CD14-positive monocyte (primary cell): ENCODE measurements at regions not wholly inside any gene's neighbourhood (a gene's known extent, or its start where the extent isn't known, plus 50 kb on each side); places are given as distances from the start of the nearest gene placed in this dataset.

Experiments
- DNase-seq, 3 donors: peaks; one replicate each; pipeline ENCODE4 v3.0.0-alpha.2; 2011 to 2022
- H2AFZ ChIP-seq: 2 replicates; pipeline ENCODE4 v1.6.0; 2012; ENCODE audit warnings: mild to moderate bottlenecking, low read depth, low read length, inconsistent platforms; ENCODE audit not compliant: insufficient read depth, poor library complexity, severe bottlenecking
- H3K27ac ChIP-seq, 2 donors: 1 replicate in 1 of 2; 2 replicates in 1 of 2; pipeline ENCODE4 v1.5.1; 2012 to 2013; ENCODE audit warnings: low read length in 2 of 2, control low read depth in 1 of 2, inconsistent platforms in 1 of 2, low read depth in 1 of 2, mild to moderate bottlenecking in 1 of 2
- H3K27me3 ChIP-seq, 2 donors: one replicate each; pipeline versions ENCODE4 v1.6.0 to v1.6.1; 2011 to 2013; ENCODE audit warnings: low read length in 2 of 2; ENCODE audit not compliant: control insufficient read depth in 2 of 2, insufficient read depth in 2 of 2
- H3K36me3 ChIP-seq, 2 donors: replicated peaks in 1 of 2; 1 replicate in 1 of 2; 2 replicates in 1 of 2; pipeline versions ENCODE4 v1.5.1 to v1.6.1; 2012 to 2013; ENCODE audit warnings: low read length in 2 of 2, control low read depth in 1 of 2, inconsistent platforms in 1 of 2, mild to moderate bottlenecking in 1 of 2; ENCODE audit not compliant: insufficient read depth in 2 of 2, control insufficient read depth in 1 of 2
- H3K4me1 ChIP-seq, 2 donors: 1 replicate in 1 of 2; 2 replicates in 1 of 2; pipeline versions ENCODE4 v1.5.1 to v1.6.1; 2012 to 2013; ENCODE audit warnings: low read length in 2 of 2, control low read depth in 1 of 2, inconsistent platforms in 1 of 2, mild to moderate bottlenecking in 1 of 2, moderate library complexity in 1 of 2; ENCODE audit not compliant: insufficient read depth in 2 of 2, control insufficient read depth in 1 of 2
- H3K4me2 ChIP-seq: replicated peaks from 2 replicates; pipeline ENCODE3; 2012; ENCODE audit warnings: low read length, moderate library complexity, mild to moderate bottlenecking; ENCODE audit not compliant: poor library complexity, severe bottlenecking; ENCODE audit errors: extremely low read depth
- H3K4me3 ChIP-seq, 3 experiments: fragments of 200-600 bp in 1 of 3; sonication (generic) in 1 of 3; replicated peaks in 1 of 3; 1 replicate in 2 of 3; 2 replicates in 1 of 3; pipeline ENCODE4 v1.5.1; 2011 to 2013; ENCODE audit warnings: low read length in 3 of 3, mild to moderate bottlenecking in 3 of 3, control low read depth in 2 of 3, low read depth in 2 of 3, inconsistent platforms in 1 of 3, moderate library complexity in 1 of 3
- H3K79me2 ChIP-seq: 2 replicates; pipeline ENCODE4 v1.6.0; 2012; ENCODE audit warnings: mild to moderate bottlenecking, control low read depth, inconsistent platforms, low read length, moderate library complexity; ENCODE audit not compliant: insufficient read depth
- H3K9ac ChIP-seq: 2 replicates; pipeline ENCODE4 v1.6.0; 2017; ENCODE audit warnings: low read length, mild to moderate bottlenecking; ENCODE audit not compliant: insufficient read depth, poor library complexity, severe bottlenecking
- H3K9me3 ChIP-seq, 2 donors: replicated peaks in 1 of 2; 1 replicate in 1 of 2; 2 replicates in 1 of 2; pipeline versions ENCODE4 v1.5.1 to v1.6.1; 2012 to 2013; ENCODE audit warnings: low read length in 2 of 2, control low read depth in 1 of 2; ENCODE audit not compliant: control insufficient read depth in 1 of 2, insufficient read depth in 1 of 2
- H4K20me1 ChIP-seq: 2 replicates; pipeline ENCODE4 v1.6.0; 2012; ENCODE audit warnings: mild to moderate bottlenecking, low read length, control low read depth, moderate library complexity; ENCODE audit not compliant: insufficient read depth
- H3K27ac Mint-ChIP-seq, 7 donors: one replicate each; pipeline ENCODE4 v1.8.0; 2020; ENCODE audit warnings: mild to moderate bottlenecking in 7 of 7, mixed read lengths in 7 of 7, moderate library complexity in 6 of 7, inconsistent platforms in 2 of 7
- H3K27me3 Mint-ChIP-seq, 3 donors: one replicate each; pipeline ENCODE4 v1.8.0; 2021 to 2022; ENCODE audit warnings: low read depth in 3 of 3, mild to moderate bottlenecking in 3 of 3, mixed read lengths in 3 of 3, moderate library complexity in 3 of 3, inconsistent platforms in 1 of 3
- H3K36me3 Mint-ChIP-seq, 2 donors: one replicate each; pipeline ENCODE4 v1.8.0; 2020; ENCODE audit warnings: mixed read lengths in 2 of 2, inconsistent platforms in 1 of 2, mild to moderate bottlenecking in 1 of 2
- H3K4me1 Mint-ChIP-seq: one replicate; pipeline ENCODE4 v1.8.0; 2020; ENCODE audit warnings: mild to moderate bottlenecking, mixed read lengths
- H3K4me3 Mint-ChIP-seq, 2 donors: one replicate each; pipeline ENCODE4 v1.8.0; 2020; ENCODE audit warnings: mild to moderate bottlenecking in 2 of 2, mixed read lengths in 2 of 2, moderate library complexity in 1 of 2
- H3K9me3 Mint-ChIP-seq, 7 donors: one replicate each; pipeline ENCODE4 v1.8.0; 2020 to 2022; ENCODE audit warnings: mixed read lengths in 7 of 7, mild to moderate bottlenecking in 6 of 7, moderate library complexity in 6 of 7, inconsistent platforms in 2 of 7
- CTCF ChIP-seq: fragments of 200-600 bp; IDR thresholded peaks from one replicate; pipeline ENCODE4 v1.8.0; 2022; ENCODE audit warnings: antibody characterized with exemption, mild to moderate bottlenecking
- WGBS: methylation state at CpG from one replicate; pipeline ENCODE4 v1.1.5; 2013; ENCODE audit warnings: missing lambda C conversion rate; ENCODE audit not compliant: insufficient coverage; 5-methylcytosine and 5-hydroxymethylcytosine counted together
- intact Hi-C, 2 donors: fragments of 100-400 bp; cut with micrococcal nuclease; formaldehyde crosslinking; loops; one replicate each; pipeline versions ENCODE4 v1.15.0 to v1.15.1; 2023

DNA sequence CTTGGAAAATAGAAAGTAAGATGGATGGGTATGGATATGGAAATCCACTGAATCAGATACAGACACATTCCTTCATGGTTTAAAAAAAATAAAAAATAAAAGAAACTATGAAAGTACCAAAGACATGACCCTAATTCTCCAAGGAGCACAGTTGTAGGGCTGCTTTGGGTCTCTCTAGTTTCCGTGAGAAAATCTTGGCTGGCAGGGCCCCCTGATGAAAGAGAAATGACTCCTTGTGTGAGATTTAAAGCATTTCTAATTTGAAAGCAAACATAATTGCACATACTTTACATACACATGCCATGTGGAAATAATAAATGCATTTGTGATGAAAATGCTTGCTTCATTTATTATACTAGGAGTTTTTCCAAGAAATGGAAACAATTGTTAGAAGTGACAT lies 593.9 kb upstream of the BTBD3 start:
- H3K36me3 Mint-ChIP-seq: no peaks in the 10 kb centered on the region
- no peaks in the 10 kb centered on the region for H3K79me2 ChIP-seq
- H3K4me3 Mint-ChIP-seq: no peak overlapping the region
- no peaks in the 10 kb centered on the region for H3K27me3 ChIP-seq
- no peak overlapping the region for H3K27ac ChIP-seq
- intact Hi-C loops: no loop called here
- no peaks in the 10 kb centered on the region for H4K20me1 ChIP-seq
- H3K4me3 ChIP-seq: no peak overlapping the region
- no CpG with 5 or more reads among the region's 1 CpG for WGBS
- H3K9me3 ChIP-seq: peaks cover 2 to 12% of the 10 kb centered on the region in 2 donors
- H3K9me3 Mint-ChIP-seq: peaks cover under 1 to 10% (median 8%) of the 10 kb centered on the region in 7 donors
- no peak for DNase-seq
- H3K4me1 Mint-ChIP-seq: no peaks in the 10 kb centered on the region
- no peaks in the 10 kb centered on the region for H3K36me3 ChIP-seq
- H3K27me3 Mint-ChIP-seq: peaks cover 0 to 2% (median 0%) of the 10 kb centered on the region in 3 donors
- H2AFZ ChIP-seq: no peak overlapping the region
- no peak overlapping the region for H3K9ac ChIP-seq
- no peak overlapping the region for H3K27ac Mint-ChIP-seq
- no peak for TF ChIP-seq CTCF
- H3K4me1 ChIP-seq: no peaks in the 10 kb centered on the region
- no peak overlapping the region for H3K4me2 ChIP-seq

DNA sequence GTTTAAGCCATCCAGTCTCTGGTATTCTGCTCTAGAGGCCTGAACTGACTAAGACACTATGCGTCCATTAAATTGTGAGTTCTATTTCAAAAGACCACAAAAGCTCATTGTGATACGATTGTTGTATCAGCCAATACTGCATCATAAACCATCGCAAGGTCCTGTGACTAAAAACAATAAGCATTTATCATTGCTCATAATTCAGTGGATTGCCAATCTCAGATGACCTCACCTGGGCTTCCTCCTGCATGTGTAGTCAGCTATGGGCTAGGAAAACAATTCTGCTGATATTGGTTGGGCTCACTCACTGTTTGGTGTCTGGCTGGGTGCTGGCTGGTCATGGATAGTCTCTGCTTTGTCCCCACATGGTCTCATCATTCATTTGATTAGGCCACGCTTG lies 592.7 kb upstream of the BTBD3 start:
- H3K27me3 ChIP-seq: no peaks in the 10 kb centered on the region
- Mint-ChIP-seq H3K9me3 (peaks cover 0 to 9% (median 8%) of the 10 kb centered on the region in 7 donors), H3K27me3 (peaks cover 0 to 2% (median 0%) of the 10 kb centered on the region in 3 donors), H3K36me3 (no peaks in the 10 kb centered on the region), H3K4me1 (no peaks in the 10 kb centered on the region), H3K27ac (no peak overlapping the region), H3K4me3 (no peak overlapping the region)
- no peak overlapping the region for H3K4me3 ChIP-seq
- H3K27ac ChIP-seq: no peak overlapping the region
- DNase-seq: no peak
- H4K20me1 ChIP-seq: no peaks in the 10 kb centered on the region
- WGBS: 100% methylated on average over 2 of the region's 4 CpGs
- intact Hi-C loops: no loop called here
- TF ChIP-seq CTCF: no peak
- H3K9ac ChIP-seq: no peak overlapping the region
- no peak overlapping the region for H3K4me2 ChIP-seq
- H3K9me3 ChIP-seq: peaks cover 0 to 4% of the 10 kb centered on the region in 2 donors
- H3K79me2 ChIP-seq: no peaks in the 10 kb centered on the region
- H3K36me3 ChIP-seq: no peaks in the 10 kb centered on the region
- no peak overlapping the region for H2AFZ ChIP-seq
- no peaks in the 10 kb centered on the region for H3K4me1 ChIP-seq
